ENCODE measurements at regions not wholly inside any gene's neighbourhood (a gene's known extent, or its start where the extent isn't known, plus 50 kb on each side); places are given as distances from the start of the nearest gene placed in this dataset.

- TF ChIP-seq CTCF (IDR thresholded peaks at IDR 0.05), result no peak
- no peak for TF ChIP-seq POLR2A (IDR thresholded peaks at IDR 0.05)
- no peak for TF ChIP-seq EP300 (IDR thresholded peaks at IDR 0.05)
These were observed 479.7 kb downstream of the CETN3 start for GRCh38 chr5:89929834-89930233.

Measured in stomach (tissue), 4 donors.